SK-N-SH (cell line): ENCODE measurements at regions not wholly inside any gene's neighbourhood (a gene's known extent, or its start where the extent isn't known, plus 50 kb on each side); places are given as distances from the start of the nearest gene placed in this dataset.

Experiments used
- FOXM1 ChIP-seq: IDR thresholded peaks from 2 replicates; pipeline ENCODE4 v1.4.0; 2012; ENCODE audit warnings: low read depth, mild to moderate bottlenecking
- GABPA ChIP-seq: IDR thresholded peaks from 2 replicates; pipeline ENCODE4 v1.4.0; 2012; ENCODE audit warnings: low read depth, mild to moderate bottlenecking
- MEF2A ChIP-seq: IDR thresholded peaks from 2 replicates; pipeline ENCODE4 v1.4.0; 2012; ENCODE audit warnings: low read depth, borderline replicate concordance
- POLR2AphosphoS5 ChIP-seq: IDR thresholded peaks from 2 replicates; pipeline ENCODE4 v1.6.1; 2012; ENCODE audit warnings: low read depth, low read length
- RAD21 ChIP-seq: IDR thresholded peaks from 2 replicates; pipeline ENCODE4 v1.6.1; 2012; ENCODE audit warnings: mild to moderate bottlenecking, low read length
- TAF1 ChIP-seq: IDR thresholded peaks from 2 replicates; pipeline ENCODE4 v1.6.1; 2012; ENCODE audit warnings: low read depth, mild to moderate bottlenecking, low read length, moderate library complexity, borderline replicate concordance
- TCF12 ChIP-seq: IDR thresholded peaks from 2 replicates; pipeline ENCODE4 v1.4.0; 2012
- YY1 ChIP-seq: IDR thresholded peaks from 2 replicates; pipeline ENCODE4 v1.4.0; 2012; ENCODE audit warnings: low read depth, mild to moderate bottlenecking
- TF ChIP-seq, protein P1 (sequence below): IDR thresholded peaks from 2 replicates; pipeline ENCODE4; 2012
- TF ChIP-seq, protein P2 (sequence below): fragments of 200-600 bp; sonication (generic); IDR thresholded peaks from 2 replicates; pipeline ENCODE4 v1.6.1; 2017; ENCODE audit warnings: antibody characterized with exemption, mild to moderate bottlenecking, moderate library complexity

DNA sequence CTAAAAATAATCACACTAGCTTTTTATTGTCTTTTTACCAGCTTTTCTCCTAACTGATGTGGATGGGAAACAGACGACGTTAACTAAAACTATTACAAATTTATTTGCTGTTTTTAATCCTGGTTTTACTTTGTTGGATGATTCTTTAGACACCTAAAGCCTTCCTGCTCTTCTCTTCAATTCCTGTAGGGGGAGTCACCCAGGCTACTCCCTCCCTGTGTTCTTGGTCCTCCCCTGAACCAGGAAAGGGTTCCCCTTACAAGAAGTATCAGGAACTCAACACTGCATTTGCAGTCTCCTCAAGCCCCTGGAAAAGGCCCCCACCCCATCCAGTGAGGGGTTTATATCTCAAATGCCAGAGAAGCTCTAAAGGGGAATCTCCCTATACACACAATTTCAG is 206.1 kb downstream of the SUCLA2 start:
- TF ChIP-seq, protein P1, sequence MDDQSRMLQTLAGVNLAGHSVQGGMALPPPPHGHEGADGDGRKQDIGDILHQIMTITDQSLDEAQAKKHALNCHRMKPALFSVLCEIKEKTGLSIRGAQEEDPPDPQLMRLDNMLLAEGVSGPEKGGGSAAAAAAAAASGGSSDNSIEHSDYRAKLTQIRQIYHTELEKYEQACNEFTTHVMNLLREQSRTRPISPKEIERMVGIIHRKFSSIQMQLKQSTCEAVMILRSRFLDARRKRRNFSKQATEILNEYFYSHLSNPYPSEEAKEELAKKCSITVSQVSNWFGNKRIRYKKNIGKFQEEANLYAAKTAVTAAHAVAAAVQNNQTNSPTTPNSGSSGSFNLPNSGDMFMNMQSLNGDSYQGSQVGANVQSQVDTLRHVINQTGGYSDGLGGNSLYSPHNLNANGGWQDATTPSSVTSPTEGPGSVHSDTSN, result no peak
- TF ChIP-seq, protein P2, sequence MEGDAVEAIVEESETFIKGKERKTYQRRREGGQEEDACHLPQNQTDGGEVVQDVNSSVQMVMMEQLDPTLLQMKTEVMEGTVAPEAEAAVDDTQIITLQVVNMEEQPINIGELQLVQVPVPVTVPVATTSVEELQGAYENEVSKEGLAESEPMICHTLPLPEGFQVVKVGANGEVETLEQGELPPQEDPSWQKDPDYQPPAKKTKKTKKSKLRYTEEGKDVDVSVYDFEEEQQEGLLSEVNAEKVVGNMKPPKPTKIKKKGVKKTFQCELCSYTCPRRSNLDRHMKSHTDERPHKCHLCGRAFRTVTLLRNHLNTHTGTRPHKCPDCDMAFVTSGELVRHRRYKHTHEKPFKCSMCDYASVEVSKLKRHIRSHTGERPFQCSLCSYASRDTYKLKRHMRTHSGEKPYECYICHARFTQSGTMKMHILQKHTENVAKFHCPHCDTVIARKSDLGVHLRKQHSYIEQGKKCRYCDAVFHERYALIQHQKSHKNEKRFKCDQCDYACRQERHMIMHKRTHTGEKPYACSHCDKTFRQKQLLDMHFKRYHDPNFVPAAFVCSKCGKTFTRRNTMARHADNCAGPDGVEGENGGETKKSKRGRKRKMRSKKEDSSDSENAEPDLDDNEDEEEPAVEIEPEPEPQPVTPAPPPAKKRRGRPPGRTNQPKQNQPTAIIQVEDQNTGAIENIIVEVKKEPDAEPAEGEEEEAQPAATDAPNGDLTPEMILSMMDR, result peak; percentile 54
- TF ChIP-seq TCF12, result no peak
- no peak for TF ChIP-seq RAD21
- TF ChIP-seq TAF1, result no peak
- no peak for TF ChIP-seq GABPA
- no peak for TF ChIP-seq MEF2A
- no peak for TF ChIP-seq YY1
- TF ChIP-seq POLR2AphosphoS5, result no peak
- no peak for TF ChIP-seq FOXM1
